T47D (cell line): ENCODE measurements at regions not wholly inside any gene's neighbourhood (a gene's known extent, or its start where the extent isn't known, plus 50 kb on each side); places are given as distances from the start of the nearest gene placed in this dataset.

ENCODE experiments used
- DNase-seq, 2 experiments: peaks; one replicate each; pipeline versions ENCODE4 v3.0.0 to v3.0.0-alpha.2; 2011 to 2012; ENCODE audit warnings: low read depth in 1 of 2, low spot score in 1 of 2
- JUND ChIP-seq: IDR thresholded peaks from 2 replicates; pipeline ENCODE4 v1.6.1; 2012; ENCODE audit warnings: low read depth
- in situ Hi-C: cut with HindIII; loops from 2 replicates; pipeline ENCODE4 v1.10.0; 2016; ENCODE audit warnings: low sequenced_read_pairs, low pct_unique_long_range_greater_than_20kb

DNA sequence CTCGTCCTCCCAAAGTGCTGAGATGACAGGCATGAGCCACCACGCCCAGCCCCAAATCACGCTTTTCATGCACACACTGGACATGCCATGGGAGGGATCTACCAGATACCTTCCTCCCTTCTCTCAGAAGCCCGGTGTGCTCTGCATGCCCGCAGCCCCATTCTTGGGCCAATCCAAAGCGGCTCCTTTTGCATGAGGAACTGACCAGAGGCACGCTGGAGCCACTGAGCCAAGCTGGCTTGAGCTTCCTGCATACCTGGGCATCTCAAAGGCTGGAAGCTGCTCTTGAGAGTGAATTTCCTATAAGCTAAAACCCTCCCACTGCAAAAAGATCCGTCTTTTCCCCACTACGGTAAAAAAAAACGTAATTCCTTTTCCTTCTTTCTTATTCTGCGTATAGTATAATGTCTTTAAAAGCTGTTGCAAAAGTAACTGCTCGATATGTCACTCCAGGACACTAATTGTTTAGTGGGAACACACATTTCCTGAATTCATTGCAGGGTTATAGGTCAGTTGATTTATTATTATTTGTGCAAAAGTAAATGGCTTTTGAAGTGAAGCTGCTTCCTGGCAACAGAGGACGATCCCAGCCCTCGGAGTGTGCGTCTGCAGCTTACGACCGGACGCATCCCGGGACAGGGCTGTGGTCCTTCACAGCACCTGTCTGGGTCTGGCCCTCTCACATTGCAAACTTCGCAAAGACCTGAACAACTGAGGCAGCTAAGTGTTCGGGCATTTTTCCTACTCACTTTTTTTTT lies 61.8 kb upstream of the ETS2 start:
- in situ Hi-C loops = no loop called here
- no peak for DNase-seq
- no peak for TF ChIP-seq JUND

DNA sequence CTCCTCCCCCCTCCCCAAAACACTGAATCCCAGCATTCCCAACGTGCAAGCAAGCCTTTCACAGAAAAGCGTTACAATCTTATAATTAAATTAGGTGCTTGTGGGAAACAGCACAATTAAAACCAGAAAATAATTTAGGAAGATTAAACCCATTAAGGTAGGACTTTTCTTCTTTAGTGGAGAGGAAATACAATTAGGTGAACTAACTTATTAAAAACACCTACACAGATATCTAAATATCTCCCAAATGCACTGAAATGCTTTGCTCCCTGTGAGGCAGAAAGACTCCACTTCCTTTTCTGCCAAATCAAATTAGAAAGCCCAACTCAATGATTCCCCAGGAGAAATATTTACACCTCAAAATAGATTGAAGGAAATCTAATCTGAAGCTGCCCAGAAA lies 60.9 kb upstream of the ETS2 start:
- TF ChIP-seq JUND = no peak
- in situ Hi-C loops = no loop called here
- DNase-seq = no peak

DNA sequence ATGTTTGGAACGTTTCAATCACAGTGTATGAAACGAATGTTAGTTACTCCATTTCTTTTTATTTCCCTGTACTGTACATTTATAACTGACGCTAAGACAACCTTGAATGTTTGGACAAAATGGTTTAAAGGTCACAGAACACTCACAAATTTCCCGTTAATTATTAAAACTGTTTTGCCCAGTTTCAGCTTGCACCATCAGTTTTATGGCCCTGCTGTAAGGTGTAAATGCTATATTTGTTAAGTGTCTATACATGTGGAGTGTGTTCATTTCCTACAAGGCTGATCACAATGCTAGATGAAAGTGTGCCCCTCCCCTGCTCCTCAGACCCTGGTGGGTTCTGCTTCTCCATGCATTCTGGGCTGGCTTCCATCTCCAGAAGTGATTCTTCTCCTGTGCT lies 57.9 kb upstream of the ETS2 start:
- in situ Hi-C loops = no loop called here
- DNase-seq = no peak
- TF ChIP-seq JUND = no peak

DNA sequence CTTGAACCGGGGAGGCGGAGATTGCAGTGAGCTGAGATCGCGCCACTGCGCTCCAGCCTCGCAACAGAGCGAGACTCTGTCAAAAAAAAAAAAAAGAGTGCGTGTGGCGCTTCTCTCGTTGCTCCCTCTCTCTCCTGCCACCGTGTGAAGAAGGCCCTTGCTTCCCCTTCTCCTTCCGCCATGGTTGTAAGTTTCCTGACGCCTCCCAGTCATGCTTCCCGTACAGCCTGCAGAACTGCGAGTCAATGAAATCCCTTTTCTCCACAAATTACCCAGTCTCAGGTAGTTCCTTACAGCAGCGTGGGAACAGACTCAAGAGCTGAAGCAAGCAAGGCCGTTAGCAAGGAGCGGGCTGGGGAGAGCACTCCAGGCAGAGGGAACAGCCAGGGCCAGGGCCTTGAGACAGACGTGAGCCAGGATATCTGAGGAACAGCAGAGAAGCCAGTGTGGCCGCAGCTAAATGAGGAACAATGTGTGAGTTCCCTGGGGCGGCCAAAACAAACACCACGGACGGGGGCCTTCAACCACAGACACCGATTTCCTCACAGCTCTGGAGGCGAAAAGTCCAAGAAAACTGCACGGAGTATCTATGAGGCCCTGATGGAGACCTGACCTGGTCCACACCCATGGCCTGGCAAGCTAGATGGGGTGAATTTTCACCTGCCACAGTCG lies 54.2 kb upstream of the ETS2 start:
- in situ Hi-C loops = no loop called here

DNA sequence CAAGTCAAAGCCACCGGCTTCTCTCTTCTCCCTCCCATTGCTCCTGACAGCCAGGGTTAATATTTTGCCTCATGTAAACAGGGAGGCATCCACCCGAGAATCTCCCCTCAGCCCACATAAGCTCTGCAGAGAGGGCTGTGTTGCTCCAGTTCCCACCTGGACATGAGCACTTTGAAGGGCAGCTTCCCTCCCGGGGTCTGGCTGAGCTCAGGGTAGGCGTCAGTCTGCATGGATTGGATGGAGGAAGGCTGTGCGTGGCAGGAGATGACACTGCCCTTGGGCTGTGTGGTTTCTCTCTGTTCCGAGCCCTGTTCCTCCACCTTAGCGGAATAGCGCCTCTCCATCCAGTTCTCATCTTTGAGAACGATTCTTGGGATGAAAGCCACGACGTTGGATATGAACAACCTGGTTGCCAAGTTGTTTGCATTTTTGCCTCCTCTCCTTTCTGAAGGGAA lies 53.7 kb upstream of the ETS2 start:
- DNase-seq = no peak
- in situ Hi-C loops = no loop called here
- no peak for TF ChIP-seq JUND

More for the DNA sequence above, 54.2 kb upstream of the ETS2 start:
- no peak for DNase-seq
- TF ChIP-seq JUND = no peak

DNA sequence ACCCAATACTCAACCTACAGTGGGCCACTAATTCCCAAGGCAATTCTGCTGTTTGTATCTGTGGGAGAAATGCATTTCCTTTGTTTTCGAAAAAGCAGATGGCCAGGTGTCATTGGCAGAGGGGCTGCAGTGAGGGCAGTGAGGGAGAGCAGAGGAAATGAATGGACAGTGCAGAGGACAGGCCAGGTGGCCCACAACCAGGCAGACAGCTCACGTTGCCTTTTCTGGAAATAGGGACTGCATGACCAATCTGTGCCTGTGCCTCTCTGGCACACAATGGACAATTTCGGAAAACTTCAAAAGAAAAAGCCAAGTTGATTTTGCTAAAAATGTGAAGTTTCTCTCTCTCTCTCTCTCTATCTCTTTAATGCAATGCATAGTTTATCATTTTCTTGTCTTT lies 52.6 kb upstream of the ETS2 start:
- no peak for DNase-seq
- TF ChIP-seq JUND = no peak
- in situ Hi-C loops = no loop called here

DNA sequence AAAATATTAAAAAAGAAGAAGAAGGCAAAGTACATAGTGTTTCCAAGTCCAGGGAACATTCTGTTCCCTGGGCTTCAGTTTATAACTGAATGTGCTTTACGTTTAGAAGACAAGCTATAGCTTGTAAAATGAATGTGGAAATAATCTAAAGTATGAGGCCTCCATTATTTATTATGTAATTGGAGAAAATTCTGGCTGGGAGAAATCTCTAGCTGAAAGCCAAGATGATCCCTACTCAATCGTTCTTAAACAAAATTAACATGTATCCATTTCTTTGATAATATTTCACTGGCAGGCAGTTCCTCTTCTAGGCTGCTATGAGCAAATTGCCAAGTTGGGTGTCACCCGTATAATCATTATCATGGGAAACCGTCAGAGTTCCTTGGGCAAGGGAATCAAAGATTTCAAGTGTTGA lies 52.2 kb upstream of the ETS2 start:
- in situ Hi-C loops = no loop called here
- TF ChIP-seq JUND = no peak
- DNase-seq = no peak
